GM19193 (cell line): ENCODE measurements at regions not wholly inside any gene's neighbourhood (a gene's known extent, or its start where the extent isn't known, plus 50 kb on each side); places are given as distances from the start of the nearest gene placed in this dataset.

Experiments
- POLR2A ChIP-seq: IDR thresholded peaks from 4 replicates; pipeline ENCODE4 v1.6.1; 2011; ENCODE audit not compliant: insufficient read depth, insufficient read length; ENCODE audit errors: extremely low read depth

DNA sequence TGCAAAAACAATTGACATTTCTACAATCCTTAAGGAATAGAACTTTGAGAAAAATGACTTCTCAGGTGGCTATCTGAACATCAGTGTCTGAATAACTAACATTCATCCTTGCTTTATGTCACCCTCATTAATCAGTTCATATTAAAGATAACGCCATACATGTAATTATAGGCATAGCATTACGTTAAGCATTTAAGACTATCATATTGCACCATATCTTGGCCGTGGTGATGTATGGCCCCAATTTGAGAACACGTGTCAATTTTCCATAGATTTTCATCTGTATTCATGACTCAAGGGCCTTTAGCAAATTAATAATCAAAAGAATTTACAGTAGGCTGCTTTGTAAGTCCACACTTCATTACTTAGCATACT lies 81.6 kb downstream of the SPTSSA start:
- TF ChIP-seq POLR2A, result no peak

DNA sequence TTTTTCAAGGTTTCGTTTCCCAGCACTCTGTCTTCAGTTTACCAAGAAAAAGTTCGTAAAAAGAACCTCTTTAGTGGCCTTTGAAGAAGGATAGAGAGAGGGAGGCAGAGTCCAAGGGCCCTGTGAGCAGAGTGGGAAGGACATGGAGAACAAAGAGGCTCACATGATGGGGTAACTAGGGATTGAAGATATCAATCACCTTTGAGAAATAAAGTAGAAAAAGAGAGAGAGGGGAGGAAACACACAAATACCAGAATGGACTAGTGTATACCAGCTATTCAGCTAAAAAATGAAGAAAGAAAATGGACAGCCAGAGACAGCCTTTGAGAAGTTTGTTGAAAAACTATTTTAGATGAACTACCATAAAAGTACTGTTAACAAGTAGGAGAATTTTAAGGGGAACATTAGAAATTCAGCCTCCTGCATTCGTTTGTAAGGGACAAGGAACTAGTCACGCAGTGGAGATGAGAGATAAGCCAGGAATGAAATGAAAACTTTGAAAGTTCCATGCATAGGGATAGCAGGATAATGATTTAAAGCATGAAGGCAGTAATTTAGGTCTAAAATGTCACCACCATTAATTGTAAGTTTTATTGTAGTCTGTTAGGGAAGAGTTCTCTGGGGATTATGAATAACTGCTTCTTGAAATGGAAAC lies 82.1 kb downstream of the SPTSSA start:
- TF ChIP-seq POLR2A, result no peak

GRCh38 chr14:34376649-34377267 lies 85.3 kb downstream of the SPTSSA start:
- no peak for TF ChIP-seq POLR2A

DNA sequence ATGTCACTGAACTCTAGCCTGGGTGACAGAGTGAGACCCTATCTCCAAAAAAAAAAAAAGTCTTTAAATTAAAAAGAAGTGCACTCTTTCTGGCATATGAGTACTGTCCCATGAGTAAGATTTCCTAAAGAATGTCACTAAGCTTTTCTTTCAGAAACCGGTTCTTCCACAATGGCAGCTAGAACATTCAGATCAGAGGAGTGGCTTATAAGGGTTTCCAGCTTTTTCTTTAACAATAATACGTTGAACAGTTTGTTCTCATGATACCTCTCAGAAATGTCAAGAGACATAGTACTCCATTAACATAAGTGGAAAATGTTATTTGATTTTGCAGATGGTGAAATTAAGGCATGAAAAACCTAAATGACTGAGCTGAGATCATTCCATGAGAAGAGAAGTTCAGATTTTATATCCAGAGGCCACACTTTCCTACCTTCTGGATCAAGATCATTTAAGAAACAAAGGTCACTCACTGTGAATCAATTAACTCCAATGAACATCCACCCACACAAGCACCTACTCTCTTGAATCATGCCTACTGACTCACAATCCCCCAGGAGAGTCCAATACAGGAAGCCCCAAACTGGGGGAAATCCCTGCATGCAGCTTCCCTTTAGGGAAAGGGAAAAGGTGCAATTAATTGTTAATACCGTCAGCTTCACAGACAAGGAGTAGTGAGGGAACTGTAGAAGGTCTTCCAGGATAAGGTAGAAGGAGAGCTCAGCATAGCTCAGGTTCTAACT lies 86.9 kb downstream of the SPTSSA start:
- TF ChIP-seq POLR2A, result no peak

DNA sequence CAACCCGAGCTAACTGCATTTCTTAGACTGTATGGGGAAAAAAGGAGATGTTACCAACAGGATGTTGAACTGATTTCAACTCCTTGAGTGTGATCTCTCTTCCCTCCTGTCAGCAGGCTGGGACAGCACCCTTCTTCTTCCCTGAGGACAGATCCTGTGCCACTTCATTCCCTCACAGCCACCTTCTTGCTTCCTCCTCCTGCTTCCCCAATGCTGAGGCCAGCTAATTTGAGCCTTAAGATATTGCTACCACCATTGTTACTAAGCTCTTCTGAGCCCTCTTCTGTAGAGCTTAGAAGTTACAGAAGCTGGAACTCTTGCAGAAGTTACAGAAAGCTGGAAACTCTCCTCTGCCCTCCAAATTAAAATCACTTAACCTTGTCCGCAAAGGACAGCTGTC lies 88.8 kb downstream of the SPTSSA start:
- no peak for TF ChIP-seq POLR2A

GRCh38 chr14:34372786-34373185 lies 89.3 kb downstream of the SPTSSA start:
- no peak for TF ChIP-seq POLR2A

DNA sequence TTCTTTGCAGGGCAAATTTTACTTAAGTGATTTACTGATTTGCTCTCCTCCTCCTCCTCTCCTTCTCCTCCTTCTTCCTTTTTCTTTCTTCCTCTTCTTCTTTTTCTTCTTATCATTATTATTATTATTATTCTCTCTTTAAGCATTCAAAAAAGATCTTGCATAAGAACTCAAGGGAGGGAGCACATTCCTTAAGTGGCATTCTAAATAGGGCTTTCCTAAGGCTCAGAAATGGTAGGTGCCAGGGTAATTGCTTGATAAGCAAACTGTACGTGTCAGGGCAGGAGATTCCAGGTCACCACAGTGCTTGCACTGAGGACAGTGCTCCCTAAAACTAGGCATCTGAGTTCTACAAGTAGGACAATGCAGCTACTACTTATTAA lies 92.4 kb downstream of the SPTSSA start:
- no peak for TF ChIP-seq POLR2A

GRCh38 chr14:34368971-34369647 lies 92.9 kb downstream of the SPTSSA start:
- TF ChIP-seq POLR2A, result no peak

- TF ChIP-seq POLR2A, result no peak
Measured at GRCh38 chr14:34368115-34368970, 93.7 kb downstream of the SPTSSA start.

DNA sequence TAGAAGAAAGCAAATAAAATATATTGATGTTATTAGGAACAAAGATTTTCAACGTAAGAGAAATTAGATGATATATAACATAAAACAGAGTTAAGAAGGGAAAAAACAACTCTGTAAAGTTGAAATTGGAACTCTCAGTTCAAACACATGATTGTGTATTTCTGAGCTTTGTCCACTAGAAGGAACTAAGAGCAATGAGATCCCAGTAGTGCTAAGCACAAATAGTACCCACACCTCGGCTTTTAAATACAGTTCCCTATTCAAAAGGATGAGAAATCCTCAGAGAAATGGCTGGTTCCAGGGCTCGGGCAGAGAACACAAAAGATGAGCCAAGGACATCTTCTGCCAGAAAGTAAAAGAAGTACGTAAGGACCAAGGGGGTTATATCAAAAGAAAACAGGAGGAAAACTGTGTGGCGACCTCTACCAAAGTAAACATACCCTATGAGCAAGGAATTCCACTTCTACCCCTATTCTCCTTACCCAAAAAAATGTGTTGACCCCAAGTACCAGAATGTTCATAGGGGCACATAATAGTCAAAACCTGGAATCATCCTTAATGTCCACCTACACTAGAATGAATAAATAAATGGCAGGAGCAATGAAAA lies 96.6 kb downstream of the SPTSSA start:
- TF ChIP-seq POLR2A, result no peak

DNA sequence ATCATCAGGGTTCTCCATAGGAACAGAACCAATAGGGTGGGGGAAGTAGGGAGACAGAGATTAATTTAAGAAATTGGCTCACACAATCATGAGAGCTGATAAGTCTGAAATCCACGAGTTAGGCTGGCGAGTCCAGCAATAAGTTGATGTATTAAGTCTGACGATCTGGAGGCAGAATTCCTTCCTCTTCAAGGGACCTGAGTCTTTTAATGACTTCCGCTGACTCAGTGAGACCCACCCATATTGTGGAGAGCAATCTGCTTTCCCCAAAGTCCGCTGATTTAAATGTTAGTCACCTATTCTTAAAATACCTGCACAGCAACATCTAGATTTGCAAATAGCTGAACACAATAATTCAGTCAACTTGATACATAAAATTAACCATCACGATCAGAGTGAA lies 97.8 kb downstream of the SPTSSA start:
- no peak for TF ChIP-seq POLR2A

DNA sequence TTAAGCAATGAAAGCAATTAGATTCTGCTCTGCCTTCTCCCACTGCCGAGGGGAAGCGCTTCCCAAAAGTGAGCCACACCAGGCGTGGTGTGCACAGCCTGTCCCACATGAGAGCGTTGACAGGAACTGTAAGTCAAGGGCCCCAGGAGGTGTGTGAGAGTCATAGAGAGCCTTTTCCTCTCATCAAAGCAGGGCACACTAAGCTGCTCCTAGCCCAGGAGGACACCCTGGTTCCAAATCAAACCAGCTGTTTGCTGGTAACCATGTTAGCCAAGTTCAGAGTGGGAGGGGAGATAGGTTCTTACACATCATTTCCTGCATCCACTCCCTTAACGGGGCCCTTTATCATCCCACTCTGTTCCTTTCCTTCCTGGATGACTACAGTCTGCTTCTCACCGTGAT lies 98.3 kb downstream of the SPTSSA start:
- TF ChIP-seq POLR2A, result no peak

- TF ChIP-seq POLR2A, result no peak
Measured at GRCh38 chr14:34362641-34363251, 99.3 kb downstream of the SPTSSA start.

DNA sequence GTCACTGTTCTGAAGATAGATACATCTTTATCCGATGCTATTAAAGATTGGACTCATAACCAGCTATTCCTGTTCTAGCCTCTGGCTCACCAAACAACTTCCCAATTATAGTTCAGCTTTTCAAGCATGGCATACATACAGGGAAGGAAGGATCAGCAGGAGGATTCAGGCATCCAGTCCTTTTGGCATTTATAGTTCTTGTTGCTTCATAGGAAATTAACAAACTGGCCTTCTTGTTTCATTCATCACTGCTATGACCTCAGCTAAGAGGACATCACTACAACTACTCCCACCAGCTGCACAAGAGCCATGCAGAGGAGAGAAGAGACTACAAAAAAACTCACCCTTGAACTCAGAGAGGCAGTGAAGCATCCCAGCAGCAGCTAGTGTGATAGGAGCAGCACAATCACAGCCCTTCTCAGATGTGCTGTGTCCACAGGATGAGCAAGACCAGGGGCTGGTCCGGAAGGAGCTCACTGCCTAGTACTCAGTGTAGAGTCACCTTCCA lies 100.5 kb downstream of the SPTSSA start:
- no peak for TF ChIP-seq POLR2A
